H1 (cell line): ENCODE measurements at regions not wholly inside any gene's neighbourhood (a gene's known extent, or its start where the extent isn't known, plus 50 kb on each side); places are given as distances from the start of the nearest gene placed in this dataset.

Source experiments
- ATF3 ChIP-seq: IDR thresholded peaks from 2 replicates; pipeline ENCODE4 v1.6.1; 2011; ENCODE audit warnings: low read depth, mild to moderate bottlenecking, low read length; ENCODE audit not compliant: insufficient read depth
- CTCF ChIP-seq, 3 experiments: IDR thresholded peaks; 1 replicate in 2 of 3; 2 replicates in 1 of 3; pipeline versions ENCODE4 v1.5.1 to v1.6.1; 2011; ENCODE audit warnings: low read length in 3 of 3, mild to moderate bottlenecking in 3 of 3, inconsistent platforms in 2 of 3, low read depth in 1 of 3, moderate library complexity in 1 of 3; ENCODE audit not compliant: insufficient read depth in 1 of 3; ENCODE audit errors: control extremely low read depth in 1 of 3
- EZH2 ChIP-seq: fragments of 200-600 bp; sonication (generic); IDR thresholded peaks from 2 replicates; pipeline ENCODE4 v1.7.1; 2012; ENCODE audit warnings: low read depth, mild to moderate bottlenecking, moderate library complexity, low read length, inconsistent platforms; ENCODE audit not compliant: severe bottlenecking
- MAFK ChIP-seq: IDR thresholded peaks from 2 replicates; pipeline ENCODE4 v1.6.1; 2012; ENCODE audit warnings: low read depth, mild to moderate bottlenecking, improper control_type of control experiment, low read length
- MAX ChIP-seq: IDR thresholded peaks from 2 replicates; pipeline ENCODE4 v1.6.1; 2012; ENCODE audit warnings: inconsistent platforms
- POLR2A ChIP-seq, 2 experiments: IDR thresholded peaks; 1 replicate in 1 of 2; 2 replicates in 1 of 2; pipeline ENCODE4 v1.6.1; 2011; ENCODE audit warnings: low read depth in 2 of 2, low read length in 2 of 2, mild to moderate bottlenecking in 2 of 2; ENCODE audit errors: control extremely low read depth in 1 of 2
- ZNF274 ChIP-seq: IDR thresholded peaks from 2 replicates; pipeline ENCODE4 v1.7.0; 2012; ENCODE audit warnings: low read length, borderline replicate concordance; ENCODE audit errors: extremely low read depth

- no peak for TF ChIP-seq ATF3
- TF ChIP-seq EZH2, result no peak
- no peak for TF ChIP-seq MAX
- no peak for TF ChIP-seq CTCF (IDR thresholded peaks at IDR 0.05; ENCODE audit: control extremely low read depth in 1 of 3, insufficient read depth in 1 of 3, low read depth in 1 of 3, low read length in 3 of 3)
- TF ChIP-seq MAFK, result no peak
- TF ChIP-seq POLR2A (IDR thresholded peaks at IDR 0.05; ENCODE audit: control extremely low read depth in 1 of 2, low read depth in 2 of 2, low read length in 2 of 2), result no peak
- TF ChIP-seq ZNF274, result no peak
Measured at GRCh38 chr5:125856949-125857348, 566.3 kb upstream of the GRAMD2B start.
